A673 (cell line): ENCODE measurements at regions not wholly inside any gene's neighbourhood (a gene's known extent, or its start where the extent isn't known, plus 50 kb on each side); places are given as distances from the start of the nearest gene placed in this dataset.

Experiments used
- BruUV-seq: library from RNA; stranded (reverse); fragments of 400-500 nt; replicated peaks from 2 replicates; lab custom pipeline; 2021; lab: Mats Ljungman, UMichigan
- CTCF ChIA-PET: fragments of 300-600 bp; sonication (Branson Sonifier 250); formaldehyde crosslinking; loops from one replicate; lab custom pipeline; 2022; ENCODE audit warnings: antibody characterized with exemption; lab: Charles Lee
- POLR2A ChIA-PET: fragments of 300-600 bp; sonication (Branson Sonifier 250); formaldehyde crosslinking; loops from one replicate; lab custom pipeline; 2022; ENCODE audit warnings: antibody characterized with exemption; ENCODE audit not compliant: low non-redundant PET; lab: Charles Lee
- DNase-seq: peaks from one replicate; pipeline ENCODE4 v3.0.0-alpha.2; 2015; ENCODE audit warnings: low spot score
- H3K27ac ChIP-seq: fragments of 200-600 bp; sonication (generic); 2 replicates; pipeline ENCODE4 v1.5.1; 2016; ENCODE audit warnings: mixed run types, low read depth, mild to moderate bottlenecking, mixed read lengths, antibody characterized with exemption, low read length; ENCODE audit not compliant: poor library complexity, severe bottlenecking
- H3K27me3 ChIP-seq: fragments of 200-600 bp; sonication (generic); replicated peaks from 2 replicates; pipeline ENCODE4 v1.6.1; 2017; ENCODE audit warnings: mixed run types, low read depth, mild to moderate bottlenecking, mixed read lengths, antibody characterized with exemption, low read length; ENCODE audit not compliant: insufficient read depth, poor library complexity
- H3K36me3 ChIP-seq: fragments of 200-600 bp; sonication (generic); 2 replicates; pipeline ENCODE4 v1.6.1; 2016; ENCODE audit warnings: mixed run types, mild to moderate bottlenecking, mixed read lengths, antibody characterized with exemption, low read length; ENCODE audit not compliant: insufficient read depth, poor library complexity, severe bottlenecking
- H3K4me1 ChIP-seq: fragments of 200-600 bp; sonication (generic); 2 replicates; pipeline ENCODE4 v1.6.1; 2017; ENCODE audit warnings: mixed run types, mild to moderate bottlenecking, mixed read lengths, antibody characterized with exemption, low read length; ENCODE audit not compliant: insufficient read depth, poor library complexity, severe bottlenecking
- H3K4me3 ChIP-seq: fragments of 200-600 bp; sonication (generic); 2 replicates; pipeline ENCODE4 v1.5.1; 2016; ENCODE audit warnings: low read depth, mixed run types, mild to moderate bottlenecking, mixed read lengths, low read length; ENCODE audit not compliant: poor library complexity, severe bottlenecking
- H3K9me3 ChIP-seq: fragments of 200-600 bp; sonication (generic); 2 replicates; pipeline ENCODE4 v1.6.1; 2016; ENCODE audit warnings: mixed run types, low read depth, mild to moderate bottlenecking, mixed read lengths, antibody characterized with exemption, low read length; ENCODE audit not compliant: poor library complexity, severe bottlenecking
- EZH2 ChIP-seq: fragments of 200-600 bp; sonication (generic); IDR thresholded peaks from 2 replicates; pipeline ENCODE4 v1.6.1; 2017; ENCODE audit warnings: borderline replicate concordance, low read depth, mild to moderate bottlenecking, mixed read lengths, antibody characterized with exemption, low read length; ENCODE audit not compliant: poor library complexity, severe bottlenecking
- intact Hi-C: fragments of 100-400 bp; cut with micrococcal nuclease; formaldehyde crosslinking; loops from one replicate; pipeline ENCODE4 v1.10.0; 2022; ENCODE audit not compliant: unreplicated experiment
- TF ChIP-seq, protein P1 (sequence below): fragments of 300-800, 200-600 bp; sonication (generic); conservative IDR thresholded peaks from 2 replicates; pipeline ENCODE4 v1.5.1; 2017; ENCODE audit warnings: low read depth, mild to moderate bottlenecking, antibody characterized with exemption, low read length, moderate library complexity, mixed read lengths

DNA sequence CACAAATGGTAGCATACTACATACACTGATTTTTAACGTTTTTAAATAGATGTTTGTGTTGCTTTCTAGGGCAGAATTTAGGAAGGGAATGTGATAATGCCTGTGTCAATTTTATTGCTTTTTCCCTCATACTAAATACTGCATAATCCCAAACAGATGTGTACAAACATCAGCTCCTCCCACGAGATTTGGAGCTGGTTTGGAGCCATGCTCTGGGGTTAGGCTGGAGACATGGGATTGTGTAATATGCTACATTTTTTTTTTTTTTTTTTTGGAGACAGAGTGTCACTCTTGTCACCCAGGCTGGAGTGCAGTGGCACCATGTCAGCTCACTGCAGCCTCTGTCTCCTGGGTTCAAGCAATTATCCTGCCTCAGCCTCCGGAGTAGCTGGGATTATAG lies 80.1 kb downstream of the EBLN2 start:
- TF ChIP-seq EZH2, result no peak
- TF ChIP-seq, protein P1, sequence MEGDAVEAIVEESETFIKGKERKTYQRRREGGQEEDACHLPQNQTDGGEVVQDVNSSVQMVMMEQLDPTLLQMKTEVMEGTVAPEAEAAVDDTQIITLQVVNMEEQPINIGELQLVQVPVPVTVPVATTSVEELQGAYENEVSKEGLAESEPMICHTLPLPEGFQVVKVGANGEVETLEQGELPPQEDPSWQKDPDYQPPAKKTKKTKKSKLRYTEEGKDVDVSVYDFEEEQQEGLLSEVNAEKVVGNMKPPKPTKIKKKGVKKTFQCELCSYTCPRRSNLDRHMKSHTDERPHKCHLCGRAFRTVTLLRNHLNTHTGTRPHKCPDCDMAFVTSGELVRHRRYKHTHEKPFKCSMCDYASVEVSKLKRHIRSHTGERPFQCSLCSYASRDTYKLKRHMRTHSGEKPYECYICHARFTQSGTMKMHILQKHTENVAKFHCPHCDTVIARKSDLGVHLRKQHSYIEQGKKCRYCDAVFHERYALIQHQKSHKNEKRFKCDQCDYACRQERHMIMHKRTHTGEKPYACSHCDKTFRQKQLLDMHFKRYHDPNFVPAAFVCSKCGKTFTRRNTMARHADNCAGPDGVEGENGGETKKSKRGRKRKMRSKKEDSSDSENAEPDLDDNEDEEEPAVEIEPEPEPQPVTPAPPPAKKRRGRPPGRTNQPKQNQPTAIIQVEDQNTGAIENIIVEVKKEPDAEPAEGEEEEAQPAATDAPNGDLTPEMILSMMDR, result no peak
- intact Hi-C loops, result no loop called here
- ChIA-PET CTCF (no interaction called here), POLR2A (interaction anchor here (0.6 kb wide), 1 partner anchor 1886 kb away, joined by 3 read pairs; no protein-coding TSS in a partner anchor)
- no peaks in the 10 kb centered on the region for H3K36me3 ChIP-seq
- no TSS peak for BruUV-seq
- DNase-seq, result peak; percentile 60
- H3K27ac ChIP-seq, result no peak overlapping the region
- no peak overlapping the region for H3K4me3 ChIP-seq
- no peaks in the 10 kb centered on the region for H3K27me3 ChIP-seq
- H3K4me1 ChIP-seq, result peaks cover 15% of the 10 kb centered on the region
- no peaks in the 10 kb centered on the region for H3K9me3 ChIP-seq

DNA sequence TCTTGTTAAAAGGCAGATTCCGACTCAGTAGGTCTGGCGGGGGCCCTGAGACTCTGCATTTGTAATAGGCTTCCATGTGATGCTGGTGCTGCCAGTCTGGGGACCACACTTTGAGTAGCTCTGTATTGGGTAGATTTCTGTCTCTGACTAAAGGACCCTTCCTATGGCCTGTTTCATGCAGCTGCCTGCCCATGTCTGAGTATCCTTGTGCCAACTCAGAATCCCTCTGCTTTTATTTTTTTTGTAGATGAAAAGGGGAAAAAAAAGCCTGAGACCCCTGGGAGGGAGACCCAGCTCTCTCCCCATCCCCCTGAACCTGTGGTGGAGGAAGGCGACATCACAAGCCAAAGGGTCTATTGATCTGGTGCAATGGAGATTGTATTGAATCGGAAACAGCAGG lies 81.9 kb downstream of the EBLN2 start:
- Histone ChIP-seq H3K4me3 (no peak overlapping the region), H3K36me3 (no peaks in the 10 kb centered on the region), H3K4me1 (peaks cover 15% of the 10 kb centered on the region), H3K27ac (no peak overlapping the region), H3K9me3 (no peaks in the 10 kb centered on the region), H3K27me3 (no peaks in the 10 kb centered on the region)
- BruUV-seq, result no TSS peak
- intact Hi-C loops, result no loop called here
- no peak for TF ChIP-seq EZH2
- TF ChIP-seq, protein P1, result no peak
- DNase-seq, result no peak
- CTCF ChIA-PET, result no interaction called here
- POLR2A ChIA-PET, result interaction anchor here (0.6 kb wide), 1 partner anchor 16 kb away, joined by 5 read pairs; no protein-coding TSS in a partner anchor

DNA sequence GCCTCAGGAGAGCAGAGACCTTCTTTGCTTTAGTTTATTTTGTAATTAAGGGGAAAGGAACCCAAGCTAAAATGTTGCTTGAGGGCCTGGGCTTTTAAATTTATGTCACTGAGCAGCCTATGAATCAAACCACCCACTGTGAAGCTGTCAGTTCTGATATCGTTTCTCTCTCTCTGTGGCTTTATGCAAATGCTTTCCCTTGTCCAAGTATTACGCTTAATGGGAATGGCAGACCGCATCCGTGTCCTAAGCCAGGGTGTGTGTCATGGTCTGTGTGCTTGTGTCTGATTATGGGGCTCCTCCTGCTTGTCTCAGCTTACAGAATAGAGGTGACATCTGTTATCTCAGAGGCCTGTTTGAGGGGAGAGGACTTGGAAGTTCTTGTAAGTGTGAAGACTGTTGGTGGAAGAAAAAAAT lies 82.4 kb downstream of the EBLN2 start:
- intact Hi-C loops, result no loop called here
- Histone ChIP-seq H3K27ac (no peak overlapping the region), H3K9me3 (no peaks in the 10 kb centered on the region), H3K4me1 (peaks cover 15% of the 10 kb centered on the region), H3K36me3 (no peaks in the 10 kb centered on the region), H3K27me3 (no peaks in the 10 kb centered on the region), H3K4me3 (no peak overlapping the region)
- POLR2A ChIA-PET, result no interaction called here
- CTCF ChIA-PET, result no interaction called here
- no TSS peak for BruUV-seq
- TF ChIP-seq, protein P1, result no peak
- TF ChIP-seq EZH2, result no peak
- DNase-seq, result peak; percentile 68
